ENCODE measurements at regions not wholly inside any gene's neighbourhood (a gene's known extent, or its start where the extent isn't known, plus 50 kb on each side); places are given as distances from the start of the nearest gene placed in this dataset.
"Not testable (repeated sequence)": the region's sequence is repeated elsewhere in the genome, so short reads cannot be mapped to it uniquely, and the experiment has no call there.

DNA sequence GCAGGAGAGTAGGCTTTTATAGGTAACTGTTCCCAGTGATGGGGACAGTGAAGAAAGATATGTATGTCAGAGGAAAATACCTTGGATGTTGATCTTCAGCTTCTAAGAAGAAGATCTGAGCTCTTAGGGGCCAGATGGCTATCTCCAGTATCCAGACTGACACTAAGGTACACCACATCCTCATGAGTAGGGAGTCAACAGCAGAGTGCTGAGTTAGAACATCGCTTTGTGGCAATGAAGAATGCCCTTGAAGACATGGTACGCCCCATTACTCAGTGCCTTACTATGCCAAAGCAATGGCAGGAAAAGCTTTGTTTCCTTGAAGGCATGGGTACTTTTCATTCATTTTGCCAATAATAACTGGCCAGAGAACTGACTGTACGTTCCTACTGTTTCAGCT is 263.7 kb downstream of the CEMIP2 start:
- DNase-seq: no peak

DNA sequence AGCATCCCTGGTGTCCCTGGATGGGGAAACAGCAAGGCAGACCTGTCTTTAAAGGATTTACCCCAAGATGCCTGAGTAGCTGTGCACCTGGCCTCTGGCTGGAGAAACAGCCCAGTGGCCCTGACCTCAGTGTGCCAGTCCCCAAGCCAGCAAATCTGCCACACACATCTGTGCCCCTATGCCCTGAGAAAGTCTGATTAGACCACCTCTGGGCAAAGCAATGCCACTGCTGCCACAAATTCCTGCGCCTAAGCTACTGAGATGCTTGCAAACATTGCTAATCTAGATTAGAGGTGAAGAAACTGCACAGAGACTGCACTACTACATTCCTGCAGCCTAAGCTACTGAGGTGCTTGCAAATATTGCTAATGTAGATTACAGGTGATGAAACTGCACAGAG is 269.6 kb downstream of the CEMIP2 start:
- no peak for DNase-seq

DNA sequence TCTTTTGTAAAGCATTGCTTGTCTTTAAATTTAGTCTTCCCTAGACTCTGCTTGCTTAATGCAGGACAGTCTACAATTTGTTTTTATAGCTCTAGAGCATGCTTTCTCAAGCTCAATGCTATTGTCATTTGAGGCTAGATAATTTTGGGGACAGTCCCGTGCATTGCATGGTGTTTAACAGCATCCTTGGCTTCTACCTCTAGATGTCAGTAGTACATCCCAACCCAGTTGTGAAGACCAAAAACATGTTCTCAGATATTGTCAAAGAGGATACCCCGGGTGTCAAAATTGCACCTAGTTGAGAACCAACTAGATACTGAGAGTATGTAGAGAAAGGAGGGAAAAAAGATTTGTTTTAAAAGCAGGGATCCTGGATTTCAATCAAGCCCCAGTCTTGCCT is 277.5 kb downstream of the CEMIP2 start:
- no peak for DNase-seq

DNA sequence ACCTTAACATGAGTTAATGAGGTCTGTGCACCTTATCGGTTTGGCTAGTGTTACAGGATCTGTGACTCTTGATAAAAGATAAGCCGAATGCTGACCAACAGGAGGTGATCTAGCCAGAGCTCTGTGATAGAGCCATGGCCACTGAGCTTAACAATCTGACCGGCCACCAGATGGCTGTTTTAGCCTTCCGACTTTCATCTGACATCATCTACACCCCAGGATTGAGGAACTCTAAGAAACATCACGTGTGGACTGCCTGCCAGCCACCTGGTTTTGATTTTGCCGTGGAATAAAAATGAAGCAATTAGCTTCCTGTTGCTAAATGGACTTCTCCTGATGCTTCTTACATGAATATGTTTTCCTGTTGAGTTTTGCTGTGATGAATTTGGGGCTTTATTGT is 281.3 kb downstream of the CEMIP2 start:
- DNase-seq: no peak

DNA sequence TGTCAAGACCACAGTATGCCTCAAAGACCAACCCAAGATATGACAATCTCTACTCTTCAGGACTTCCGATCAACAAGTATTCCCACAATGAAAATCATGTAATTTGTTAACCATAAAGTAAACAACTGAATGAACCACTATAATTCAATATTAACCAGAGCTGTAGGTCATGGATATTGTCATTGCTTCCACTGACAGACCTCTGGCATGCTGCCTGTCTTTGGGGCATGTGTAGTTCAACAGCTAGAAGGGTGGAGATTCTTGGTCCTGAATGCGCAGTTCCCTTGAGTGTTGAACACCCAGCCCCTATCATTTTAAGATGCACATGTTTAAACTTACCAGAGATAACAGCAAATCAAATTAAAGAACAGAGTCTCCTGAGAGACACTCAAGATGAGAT is 283.0 kb downstream of the CEMIP2 start:
- DNase-seq: no peak

DNA sequence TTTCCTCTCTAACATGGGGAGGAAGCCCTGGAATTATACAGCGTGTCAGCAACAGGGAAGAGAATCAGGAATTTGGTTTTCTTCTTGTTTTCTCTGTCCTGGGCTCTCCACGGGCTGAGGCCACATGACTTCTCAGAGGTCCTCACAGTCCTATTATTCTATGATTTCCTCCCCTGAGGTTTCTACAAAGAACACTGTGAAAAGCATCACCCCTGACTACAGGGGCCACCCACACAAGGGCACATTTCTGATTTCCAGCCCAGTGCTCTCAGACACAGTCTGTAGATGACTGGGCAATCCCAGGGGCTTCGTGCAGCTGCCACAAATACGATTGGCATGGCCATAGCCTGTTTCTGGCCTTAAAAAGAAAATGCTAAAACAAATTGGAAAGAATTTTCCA is 284.9 kb downstream of the CEMIP2 start:
- DNase-seq: no peak

DNA sequence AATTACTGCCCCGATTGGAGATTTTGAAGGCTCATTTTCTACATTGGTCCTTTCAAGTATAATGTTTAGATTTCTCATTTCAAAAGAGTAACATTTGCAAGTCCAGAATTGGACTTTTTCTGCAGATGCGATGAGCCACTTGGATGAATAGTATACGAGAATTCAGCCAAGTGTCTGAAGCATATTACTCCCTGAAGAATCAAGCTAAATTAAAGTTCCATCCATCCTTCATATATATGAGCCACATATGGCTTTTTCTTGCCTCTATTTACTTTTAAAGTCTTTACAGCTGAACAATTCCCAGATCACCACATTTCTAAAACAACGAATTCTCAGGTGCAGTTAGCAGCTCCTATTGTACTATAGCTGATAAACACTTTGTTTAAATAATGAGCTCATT is 288.7 kb downstream of the CEMIP2 start:
- no peak for DNase-seq

DNA sequence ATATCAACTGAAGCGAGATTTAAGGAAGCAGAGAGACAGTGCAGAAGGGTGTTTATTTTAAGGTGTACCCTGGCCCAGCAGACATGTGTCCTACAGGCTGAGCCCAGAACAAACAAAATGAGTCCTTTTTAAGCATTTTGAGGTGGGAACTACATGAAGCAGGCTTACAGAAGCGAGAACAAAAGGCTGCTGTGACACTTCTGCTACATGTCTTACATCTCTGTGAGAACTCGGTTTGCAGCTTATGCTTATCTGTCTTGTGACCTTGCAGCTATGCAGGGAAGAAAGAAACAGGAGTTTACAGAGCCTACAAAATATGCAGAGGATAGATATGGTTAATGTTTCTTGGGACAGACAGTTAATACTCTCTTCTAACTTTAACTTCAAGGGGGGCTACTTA is 295.9 kb downstream of the CEMIP2 start:
- no peak for DNase-seq

DNA sequence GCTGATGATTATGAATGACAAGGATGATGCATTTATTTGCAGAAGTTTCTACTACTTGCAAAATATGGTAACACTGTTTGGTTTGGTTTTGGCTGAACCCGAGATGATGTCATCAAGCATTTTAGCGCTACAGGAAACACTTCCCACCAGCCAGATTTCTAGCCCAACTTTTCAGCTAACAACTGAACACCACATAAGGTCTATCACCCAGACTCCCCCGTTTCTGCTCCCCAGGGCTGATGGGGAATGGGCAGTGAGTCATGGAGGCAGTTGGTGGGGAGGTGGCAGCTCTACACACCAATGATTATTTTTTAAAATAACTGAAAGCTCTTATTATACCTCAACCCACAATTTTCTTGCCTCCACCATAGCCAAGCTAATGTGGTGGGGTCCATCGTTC is 302.9 kb downstream of the CEMIP2 start:
- no peak for DNase-seq

DNA sequence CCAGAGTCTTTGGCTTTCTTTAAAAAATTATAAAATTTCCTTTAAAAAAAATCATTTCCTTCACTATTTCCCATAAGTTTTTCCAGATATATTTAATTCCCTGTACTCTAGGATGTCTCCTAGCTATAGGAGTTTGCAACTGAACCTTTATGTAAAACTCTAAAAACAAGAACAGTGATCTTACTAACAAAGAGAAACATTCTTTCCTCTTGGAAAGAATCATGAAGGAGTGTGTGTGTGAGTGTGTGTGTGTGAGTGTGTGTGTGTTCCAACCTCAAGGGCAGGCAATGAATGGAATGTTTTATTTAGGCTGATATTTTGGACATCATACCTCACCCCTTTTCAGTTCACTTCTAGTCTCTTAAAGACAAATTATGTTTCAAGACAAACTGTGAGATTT is 309.2 kb downstream of the CEMIP2 start:
- DNase-seq: no peak

DNA sequence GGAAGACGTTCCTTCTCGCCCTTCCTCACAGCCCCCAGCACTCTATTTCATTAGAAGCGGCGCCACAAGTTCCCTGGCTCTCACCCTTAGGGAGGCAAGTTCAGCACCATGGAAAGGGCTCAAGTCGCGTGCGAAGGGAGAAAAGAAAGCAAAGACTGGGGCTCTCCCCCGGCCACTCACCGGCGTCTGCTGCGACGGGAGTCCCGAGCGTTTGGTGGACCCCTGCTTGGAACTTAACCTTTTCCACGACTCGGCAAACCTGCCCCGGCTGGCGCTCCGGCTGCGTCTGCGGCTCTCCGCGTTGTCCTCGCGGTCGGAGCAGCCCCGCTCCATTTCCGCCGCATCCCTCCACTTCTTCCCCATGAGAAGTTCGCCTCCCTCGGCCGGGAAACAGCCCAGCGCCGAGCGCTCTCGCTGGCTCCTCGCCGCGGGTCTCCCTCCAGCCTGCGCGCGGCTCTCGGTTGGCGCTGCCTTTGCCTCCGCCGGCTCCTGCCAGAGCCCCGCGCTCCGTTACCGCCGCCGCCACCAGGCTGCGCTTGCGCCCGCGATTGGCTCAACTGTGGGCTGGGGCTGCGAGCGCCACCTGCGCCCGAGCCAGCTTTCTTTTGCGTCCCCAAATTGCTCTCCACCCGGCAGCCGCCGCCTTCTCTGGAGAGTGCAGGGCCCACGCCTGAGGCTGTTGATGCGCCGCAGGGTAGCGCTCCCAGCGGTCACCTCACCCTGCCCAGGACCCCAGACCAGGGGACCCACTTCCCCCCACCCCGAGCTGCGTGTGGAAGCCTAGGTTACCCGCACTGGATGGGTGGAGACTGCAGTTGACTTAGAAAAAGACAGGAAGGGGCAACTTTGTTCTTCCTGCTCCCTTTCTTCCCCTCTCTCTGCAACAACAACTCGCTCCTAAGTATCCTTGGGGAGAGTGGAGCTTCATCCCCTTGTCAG is 321.6 kb downstream of the CEMIP2 start:
- DNase-seq: no peak

DNA sequence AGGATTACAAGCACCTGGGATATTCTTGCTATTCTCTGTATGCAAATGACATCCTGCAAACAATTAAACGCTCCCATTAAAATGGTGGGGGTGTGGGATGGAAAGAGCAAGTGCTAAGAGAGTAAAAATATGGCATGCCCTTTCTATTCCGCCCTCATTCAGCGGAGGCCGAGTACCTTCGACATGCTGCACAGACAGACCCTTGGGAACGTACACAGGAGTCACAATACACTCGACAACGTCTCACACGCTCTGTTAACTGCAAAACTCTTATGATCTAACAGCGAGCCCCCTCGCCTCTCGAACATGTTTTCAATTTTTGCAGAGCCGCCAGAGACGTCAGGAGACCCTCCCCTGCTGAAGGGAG is 322.2 kb downstream of the CEMIP2 start:
- no peak for DNase-seq

DNA sequence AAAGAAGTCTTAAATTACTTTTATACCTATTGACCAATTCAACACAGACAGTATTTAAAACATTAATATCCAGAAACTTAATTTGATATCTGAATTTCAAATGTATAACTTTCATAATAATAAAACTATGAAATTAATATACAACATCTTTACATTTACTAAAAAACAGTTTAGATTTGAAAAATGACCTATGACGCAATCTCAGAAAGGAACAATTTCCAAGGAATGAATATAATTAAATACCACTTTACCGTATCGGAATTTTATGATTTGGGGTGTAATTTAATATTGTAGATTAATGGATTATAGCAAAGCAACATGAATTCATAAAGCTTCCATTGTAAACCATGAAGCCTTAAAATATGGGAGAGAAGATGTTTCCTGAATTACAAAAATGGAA is 321.5 kb upstream of the TRPM3 start:
- DNase-seq: no peak

DNA sequence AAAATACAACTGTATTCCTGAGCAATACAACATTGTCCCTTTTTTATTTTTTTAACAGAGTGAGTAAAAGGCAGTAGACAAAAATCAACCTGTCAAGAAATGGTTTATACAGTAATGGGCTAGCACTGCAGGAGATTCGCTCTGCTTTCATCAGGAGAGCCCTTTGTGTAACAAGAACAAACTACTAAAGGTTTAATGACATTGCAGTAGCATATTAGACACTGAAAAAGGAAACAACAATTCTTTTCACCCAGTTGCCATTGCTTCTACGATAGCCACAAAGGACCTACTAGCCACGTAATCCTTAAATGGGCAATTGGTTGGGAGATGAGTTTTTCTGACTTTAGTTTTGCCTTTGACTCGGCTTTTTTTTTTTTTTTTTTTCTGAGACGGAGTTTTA is 319.8 kb upstream of the TRPM3 start:
- no peak for DNase-seq

DNA sequence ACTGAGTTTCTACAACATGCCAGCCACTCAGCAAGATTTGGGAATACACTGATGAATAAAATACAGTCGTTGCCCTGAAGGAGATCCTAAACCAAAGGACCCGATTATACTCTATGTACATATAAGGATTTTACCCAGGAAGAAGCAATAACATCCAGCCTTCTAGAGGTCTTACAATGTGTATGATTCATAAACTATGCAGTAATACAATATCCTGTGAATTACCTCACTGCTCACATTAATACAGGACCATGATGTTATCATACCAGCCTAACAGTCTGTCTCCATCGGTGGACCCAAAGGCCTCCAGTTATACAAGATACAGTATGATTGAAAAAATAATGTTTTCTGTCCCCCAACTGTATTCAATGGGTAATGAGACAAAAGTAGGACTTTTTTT is 310.5 kb upstream of the TRPM3 start:
- no peak for DNase-seq

DNA sequence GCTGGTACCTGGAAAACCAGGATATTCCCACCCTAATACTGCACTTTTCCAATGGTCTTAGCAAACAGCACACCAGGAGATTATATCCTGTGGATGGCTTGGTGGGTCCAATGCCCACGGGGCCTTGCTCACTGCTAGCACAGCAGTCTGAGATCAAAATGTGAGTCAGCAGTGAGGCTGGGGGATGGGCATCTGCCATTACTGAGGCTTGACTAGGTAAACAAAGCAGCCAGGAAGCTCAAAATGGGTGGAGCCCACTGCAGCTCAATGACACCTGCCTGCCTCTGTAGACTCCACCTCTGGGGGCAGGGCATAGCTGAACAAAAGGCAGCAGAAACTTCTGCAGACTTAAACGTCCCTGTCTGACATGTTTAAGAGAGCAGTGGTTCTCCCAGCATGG is 285.9 kb upstream of the TRPM3 start:
- DNase-seq: not testable (repeated sequence)

DNA sequence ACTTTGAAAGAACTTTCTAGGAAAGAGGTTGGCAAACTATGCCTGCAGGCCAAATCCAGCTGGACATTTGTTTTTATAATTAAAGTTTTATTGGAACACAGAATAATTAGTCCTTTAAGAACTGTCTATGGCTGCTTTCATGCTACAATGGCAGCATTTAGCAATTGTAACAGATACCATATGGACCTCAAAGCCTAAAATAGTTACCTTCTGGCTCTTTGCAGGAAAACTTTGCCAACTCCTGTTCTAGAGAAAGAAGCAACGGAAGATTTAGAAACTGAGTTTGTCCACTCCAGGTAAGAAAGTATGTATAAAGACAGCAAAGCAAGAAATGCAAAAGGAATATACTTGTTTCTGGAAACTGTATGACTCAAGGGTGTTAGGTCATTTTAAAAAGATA is 281.7 kb upstream of the TRPM3 start:
- DNase-seq: no peak

DNA sequence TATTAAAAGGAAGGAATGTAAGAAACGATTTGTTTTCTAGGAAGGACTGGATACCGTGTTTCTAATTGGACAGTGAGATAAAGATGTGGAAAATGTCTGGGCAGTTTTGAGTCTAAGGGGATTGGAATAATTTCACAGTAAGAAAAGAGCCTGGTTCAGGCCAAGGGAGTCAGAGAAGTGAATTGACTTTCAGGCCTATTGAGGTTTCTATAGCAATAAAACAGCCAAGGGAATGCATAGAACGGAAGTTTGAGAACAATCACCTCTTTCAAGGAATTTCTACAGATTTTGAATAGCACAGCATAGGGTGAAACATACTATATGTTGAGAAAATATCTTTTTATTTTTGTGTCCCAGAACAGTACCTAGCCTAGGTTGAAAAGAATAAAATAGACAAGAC is 271.6 kb upstream of the TRPM3 start:
- DNase-seq: no peak

DNA sequence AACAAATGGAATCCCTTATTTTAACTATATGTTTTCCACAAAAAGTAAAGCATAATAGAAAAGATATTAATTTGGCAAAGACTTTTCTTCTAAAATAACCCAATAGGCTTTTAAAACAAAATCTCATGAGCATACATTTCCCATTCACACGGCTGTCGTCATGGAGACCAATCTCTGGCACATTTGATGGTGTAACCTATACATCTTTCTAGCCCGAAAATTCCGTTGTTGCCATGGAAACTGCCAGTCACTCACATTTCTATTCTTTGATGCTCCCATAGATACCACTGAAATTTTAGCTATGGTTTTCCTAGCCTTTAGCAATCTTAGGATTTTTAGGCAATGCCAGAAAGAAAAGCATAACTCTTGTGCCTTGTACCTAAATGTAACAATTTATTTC is 262.9 kb upstream of the TRPM3 start:
- no peak for DNase-seq

DNA sequence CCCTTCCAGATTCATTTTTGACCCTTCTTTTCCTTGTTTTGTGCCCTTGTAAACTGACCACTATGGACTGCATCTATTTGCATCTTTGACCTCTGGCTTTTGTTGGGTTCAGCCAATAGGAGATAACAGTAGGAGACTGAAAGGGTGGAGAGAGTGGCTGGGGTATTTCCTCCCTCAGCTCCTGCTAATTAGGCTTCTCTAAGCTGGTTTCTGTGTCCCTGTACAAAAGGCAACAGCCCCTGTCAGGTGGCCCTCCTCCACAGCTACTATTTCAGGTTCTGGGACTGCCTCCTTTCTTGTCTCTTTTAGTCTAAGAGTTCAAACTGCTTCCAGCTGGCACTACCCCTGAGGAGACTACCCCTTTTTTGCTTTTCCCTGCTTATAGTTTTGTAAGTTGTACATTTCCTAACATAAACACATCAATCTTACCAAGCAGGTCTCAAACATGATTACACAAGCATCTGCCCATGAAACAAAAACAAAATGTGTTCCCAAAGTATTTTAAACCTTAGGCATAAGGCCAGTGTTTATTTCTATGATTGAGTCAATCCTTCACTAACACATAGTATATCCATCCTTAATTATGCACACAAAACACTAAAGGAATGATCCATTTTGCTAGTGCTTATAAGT is 262.0 kb upstream of the TRPM3 start:
- DNase-seq: no peak

DNA sequence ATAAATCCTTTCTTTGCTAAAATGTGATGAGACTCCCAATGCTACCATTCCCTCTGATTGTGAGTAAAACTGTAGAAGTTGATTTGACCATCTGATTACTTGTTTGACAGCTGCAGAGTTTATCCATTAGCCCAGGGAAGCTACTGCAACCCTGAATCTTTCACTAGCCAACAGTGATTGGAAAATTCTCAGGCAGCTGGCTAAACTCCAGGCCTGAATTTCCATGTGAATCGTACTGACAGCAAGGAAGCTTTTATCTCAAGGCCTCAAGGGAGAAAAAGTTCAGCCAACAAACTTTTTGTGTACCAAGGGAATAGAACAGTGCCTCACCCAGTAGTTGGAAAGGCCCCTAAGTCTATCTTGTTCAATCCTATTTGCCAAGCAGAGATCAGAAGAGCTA is 246.7 kb upstream of the TRPM3 start:
- DNase-seq: no peak

DNA sequence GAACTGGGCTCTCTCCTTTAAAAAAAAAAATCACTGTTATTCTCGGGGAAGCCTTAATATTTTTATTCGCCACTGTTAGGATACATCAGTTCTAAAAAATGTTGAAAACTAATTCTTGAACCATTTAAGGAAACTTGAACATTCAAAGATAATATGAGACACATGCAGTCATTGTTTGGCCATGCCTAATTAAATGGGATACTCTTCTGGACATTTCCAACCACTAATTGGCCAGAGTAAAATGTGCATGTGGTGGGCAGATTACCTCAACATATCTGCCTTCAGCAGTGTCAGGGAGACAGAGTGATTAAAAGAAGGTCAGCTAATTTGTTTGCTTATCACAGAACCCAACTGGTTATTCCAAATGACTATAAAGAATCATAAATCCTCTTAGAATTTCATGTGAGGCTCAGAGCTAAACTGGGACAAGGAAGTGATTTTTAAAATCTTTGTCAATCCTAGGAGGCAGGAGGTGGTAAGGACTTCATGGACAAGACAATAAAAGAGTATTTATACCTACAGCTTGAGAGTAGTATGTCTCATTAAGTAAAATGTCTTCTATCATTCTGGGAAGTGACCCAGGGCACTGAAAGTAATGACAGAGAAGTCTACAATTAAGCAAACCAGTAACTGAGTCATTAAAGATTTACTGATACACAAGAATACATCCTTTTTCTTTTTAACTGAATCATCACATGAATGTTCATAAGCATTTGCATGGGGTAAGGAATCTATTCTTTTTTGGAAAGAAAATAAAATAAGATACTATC is 242.9 kb upstream of the TRPM3 start:
- no peak for DNase-seq

DNA sequence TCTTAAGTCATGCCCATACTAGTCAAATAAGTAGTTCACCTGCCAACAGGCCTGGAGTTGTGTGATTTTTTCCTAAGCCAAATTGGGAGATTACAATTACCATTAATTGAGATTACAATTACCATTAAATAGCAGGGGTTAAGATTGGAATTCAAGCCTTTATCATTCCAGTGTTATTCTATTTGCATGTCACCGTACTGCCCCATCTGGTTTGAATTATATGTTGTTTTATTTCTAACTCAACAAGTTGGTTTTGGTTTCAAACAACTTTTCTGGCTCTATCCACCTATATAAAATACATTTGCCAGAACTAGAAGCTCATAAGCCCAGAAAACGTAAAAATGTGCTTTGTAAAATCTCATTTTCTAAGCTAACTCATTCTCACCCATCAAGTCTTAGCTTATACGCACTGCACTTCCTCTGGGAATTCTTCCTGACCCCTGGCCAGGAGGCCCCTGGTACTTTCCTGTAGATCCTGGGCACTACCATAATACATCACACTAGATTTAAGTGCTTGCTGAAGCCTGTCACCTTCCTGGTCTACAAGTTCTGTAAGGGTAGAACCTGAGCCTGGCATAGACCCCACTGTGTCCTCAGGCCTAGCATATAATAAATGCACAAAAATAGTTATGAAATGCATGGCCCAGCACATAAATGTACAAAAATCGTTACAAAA is 242.0 kb upstream of the TRPM3 start:
- DNase-seq: no peak

All from activated T-cell treated with anti-CD3 and anti-CD28 coated beads for 4 hours (primary cell).